ENCODE measurements at regions not wholly inside any gene's neighbourhood (a gene's known extent, or its start where the extent isn't known, plus 50 kb on each side); places are given as distances from the start of the nearest gene placed in this dataset.

GRCh38 chr3:145972851-145973250 lies 188.1 kb downstream of the PLOD2 start:
- TF ChIP-seq POLR2A (IDR thresholded peaks at IDR 0.05) (no peak), POLR2AphosphoS5 (IDR thresholded peaks at IDR 0.05) (no peak)

All from sigmoid colon (tissue), 4 donors.